Aorta (tissue), 5 donors: ENCODE measurements at regions not wholly inside any gene's neighbourhood (a gene's known extent, or its start where the extent isn't known, plus 50 kb on each side); places are given as distances from the start of the nearest gene placed in this dataset.

Experiments
- ATAC-seq: fragments of 200-7000 bp; cut with Tn5 transposase; one replicate; pipeline ENCODE4 v1.9.1; 2022; ENCODE audit warnings: moderate library complexity; ENCODE audit not compliant: low FRiP score
- DNase-seq, 2 donors: peaks; one replicate each; pipeline ENCODE4 v3.0.0-alpha.2; 2020
- H3K27ac ChIP-seq, 2 donors: one replicate each; pipeline ENCODE4 v1.5.1; 2013; ENCODE audit warnings: low read length in 2 of 2, mild to moderate bottlenecking in 2 of 2, moderate library complexity in 2 of 2, control low read depth in 1 of 2, inconsistent platforms in 1 of 2, low read depth in 1 of 2
- H3K27me3 ChIP-seq, 2 donors: one replicate each; pipeline ENCODE4 v1.6.1; 2013; ENCODE audit warnings: control low read depth in 1 of 2, low read length in 1 of 2, mild to moderate bottlenecking in 1 of 2, moderate library complexity in 1 of 2; ENCODE audit not compliant: insufficient read depth in 2 of 2, control insufficient read depth in 1 of 2
- H3K36me3 ChIP-seq, 2 donors: one replicate each; pipeline ENCODE4 v1.6.1; 2013; ENCODE audit warnings: control low read depth in 1 of 2, low read length in 1 of 2, mild to moderate bottlenecking in 1 of 2; ENCODE audit not compliant: insufficient read depth in 2 of 2, control insufficient read depth in 1 of 2
- H3K4me1 ChIP-seq, 2 donors: one replicate each; pipeline ENCODE4 v1.6.1; 2013; ENCODE audit warnings: low read length in 2 of 2, control low read depth in 1 of 2, mild to moderate bottlenecking in 1 of 2, moderate library complexity in 1 of 2; ENCODE audit not compliant: insufficient read depth in 2 of 2, control insufficient read depth in 1 of 2
- H3K4me3 ChIP-seq, 2 donors: one replicate each; pipeline ENCODE4 v1.5.1; 2013; ENCODE audit warnings: low read length in 2 of 2, control low read depth in 1 of 2, mild to moderate bottlenecking in 1 of 2
- H3K9me3 ChIP-seq: one replicate; pipeline ENCODE4 v1.6.1; 2013; ENCODE audit warnings: mild to moderate bottlenecking, low read length; ENCODE audit not compliant: control insufficient read depth
- WGBS, 2 donors: extraction: QIAGEN DNeasy Blood & Tissue Kit; methylation state at CpG; one replicate each; pipeline ENCODE4 v1.1.7; 2013; 5-methylcytosine and 5-hydroxymethylcytosine counted together
- intact Hi-C, 2 donors: fragments of 100-400 bp; cut with DNase I; formaldehyde crosslinking; loops; one replicate each; pipeline versions ENCODE4 v1.14.2 to v1.15.0; 2022
- donor health status: healthy with polysubstance abuse.
- donor health status: Bipolar disorder and iron deficiency.
- donor health status: DM: no; HTN: no; CAD: no.
- donor health status: DM: no; HTN: no; CAD: no.
- donor health status: DM: yes; HTN: yes; CAD: no.

DNA sequence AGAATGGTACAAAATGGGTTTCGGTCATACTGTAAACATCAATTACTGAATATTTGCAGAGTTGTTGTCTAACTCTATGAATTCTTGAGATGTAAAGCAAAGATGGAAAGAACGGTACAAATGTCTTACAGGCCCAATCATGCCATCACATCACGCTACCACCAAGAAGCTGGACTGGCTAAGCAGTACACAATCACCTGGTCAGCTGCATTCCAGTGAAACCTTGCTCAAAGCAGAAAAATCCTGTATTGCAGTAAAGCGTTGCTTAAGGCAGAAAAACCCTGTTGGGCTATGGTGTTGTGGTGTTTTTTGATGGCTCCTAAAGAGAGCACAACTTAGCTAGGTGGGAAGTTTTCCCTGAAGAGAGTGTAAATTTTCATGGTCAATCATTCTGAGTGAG lies 112.6 kb upstream of the RASA1 start:
- Histone ChIP-seq H3K27me3 (peaks cover 0 to 2% of the 10 kb centered on the region in 2 donors), H3K4me3 (no peak overlapping the region), H3K9me3 (no peaks in the 10 kb centered on the region), H3K27ac (no peak overlapping the region), H3K36me3 (no peaks in the 10 kb centered on the region), H3K4me1 (no peaks in the 10 kb centered on the region)
- 96% methylated on average over 4 of the region's 4 CpGs for WGBS, 2 donors
- ATAC-seq, result no peak
- intact Hi-C loops, result no loop called here
- no peak for DNase-seq

DNA sequence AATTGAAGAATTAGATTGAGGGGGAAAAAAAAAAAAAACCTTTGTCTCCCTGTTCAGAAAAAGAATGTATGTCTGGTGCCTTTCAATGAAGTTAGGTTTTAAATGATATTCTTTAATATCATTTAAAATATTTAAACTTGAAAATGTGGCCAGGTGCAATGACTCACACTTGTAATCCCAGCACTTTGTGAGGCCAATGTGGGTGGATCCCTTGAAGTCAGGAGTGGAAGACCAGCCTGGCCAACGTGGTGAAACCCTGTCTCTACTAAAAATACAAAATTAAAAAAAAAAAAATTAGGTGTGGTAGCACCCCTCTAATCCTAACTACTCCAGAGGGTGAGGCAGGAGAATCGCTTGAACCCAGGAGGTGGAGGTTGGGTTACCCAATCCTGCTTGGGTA lies 111.1 kb upstream of the RASA1 start:
- Histone ChIP-seq H3K27me3 (peaks cover 0 to 2% of the 10 kb centered on the region in 2 donors), H3K4me3 (no peak overlapping the region), H3K36me3 (no peaks in the 10 kb centered on the region), H3K9me3 (no peaks in the 10 kb centered on the region), H3K4me1 (no peaks in the 10 kb centered on the region), H3K27ac (no peak overlapping the region)
- ATAC-seq (no peak), DNase-seq (no peak)
- WGBS, 2 donors, result 48 to 56% methylated on average over 2 of the region's 2 CpGs
- intact Hi-C loops, result no loop called here

DNA sequence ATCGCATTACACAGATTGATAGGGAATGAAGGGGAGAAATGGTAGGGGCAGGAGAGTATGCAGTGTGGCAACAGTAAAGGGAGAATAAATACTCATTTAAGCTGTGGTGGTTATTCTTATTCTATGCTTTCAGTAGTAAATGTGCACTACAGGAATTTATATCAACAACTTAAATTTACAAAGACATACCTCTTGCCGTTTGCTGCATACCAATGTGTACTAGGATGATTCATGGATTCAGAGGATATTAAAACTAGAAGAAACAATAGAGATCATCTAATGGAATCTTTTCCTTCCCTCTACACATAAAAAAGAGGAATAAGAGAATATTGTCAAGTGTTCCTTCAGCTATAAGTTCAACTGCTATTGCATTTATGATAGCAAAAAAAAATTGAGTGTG lies 103.3 kb upstream of the RASA1 start:
- Histone ChIP-seq H3K36me3 (no peaks in the 10 kb centered on the region), H3K27me3 (no peaks in the 10 kb centered on the region), H3K27ac (no peak overlapping the region), H3K9me3 (no peaks in the 10 kb centered on the region), H3K4me1 (no peaks in the 10 kb centered on the region), H3K4me3 (peak overlapping the region in 1 of 2 donors; percentile 18)
- WGBS, 2 donors, result 55 to 61% methylated on average over 2 of the region's 2 CpGs
- ATAC-seq, result no peak
- intact Hi-C loops, result no loop called here
- no peak for DNase-seq

DNA sequence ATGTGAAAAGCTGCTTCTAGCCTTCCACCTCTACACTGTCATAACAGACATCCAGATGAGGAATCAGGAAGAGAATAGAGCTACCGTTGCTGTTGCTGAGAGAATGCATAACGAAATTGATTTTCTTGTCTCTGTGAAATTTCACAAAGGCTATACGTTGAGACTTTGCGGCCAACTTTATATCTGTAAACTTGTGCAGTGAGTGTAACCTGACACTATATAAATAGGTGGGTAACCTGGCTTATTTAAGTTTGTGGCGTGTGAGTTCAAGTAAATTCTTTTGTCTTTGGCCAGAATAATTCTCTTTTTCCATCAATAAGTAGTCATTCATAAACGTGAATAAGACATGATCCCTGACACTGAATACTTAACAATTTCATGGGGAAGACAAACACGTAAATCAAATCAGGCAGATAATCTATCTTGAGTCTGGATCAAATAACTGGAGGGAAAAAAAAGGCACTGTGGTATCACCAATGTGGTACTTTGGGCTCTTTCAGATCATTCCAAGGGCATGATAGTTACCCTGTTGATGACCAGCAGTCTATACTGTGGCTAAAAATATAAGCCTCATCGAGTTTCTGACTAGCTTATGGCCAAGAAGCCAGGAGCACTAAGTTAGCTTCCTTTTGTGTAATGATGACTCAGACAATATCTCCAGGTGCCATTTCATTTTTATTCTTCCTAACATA lies 98.2 kb upstream of the RASA1 start:
- no peaks in the 10 kb centered on the region for H3K9me3 ChIP-seq
- no peaks in the 10 kb centered on the region for H3K36me3 ChIP-seq
- no peak overlapping the region for H3K27ac ChIP-seq
- H3K27me3 ChIP-seq, result no peaks in the 10 kb centered on the region
- H3K4me3 ChIP-seq, result no peak overlapping the region
- H3K4me1 ChIP-seq, result no peaks in the 10 kb centered on the region
- ATAC-seq (no peak), DNase-seq (no peak)
- intact Hi-C loops, result no loop called here
- 60 to 65% methylated on average over 8 of the region's 8 CpGs for WGBS, 2 donors

DNA sequence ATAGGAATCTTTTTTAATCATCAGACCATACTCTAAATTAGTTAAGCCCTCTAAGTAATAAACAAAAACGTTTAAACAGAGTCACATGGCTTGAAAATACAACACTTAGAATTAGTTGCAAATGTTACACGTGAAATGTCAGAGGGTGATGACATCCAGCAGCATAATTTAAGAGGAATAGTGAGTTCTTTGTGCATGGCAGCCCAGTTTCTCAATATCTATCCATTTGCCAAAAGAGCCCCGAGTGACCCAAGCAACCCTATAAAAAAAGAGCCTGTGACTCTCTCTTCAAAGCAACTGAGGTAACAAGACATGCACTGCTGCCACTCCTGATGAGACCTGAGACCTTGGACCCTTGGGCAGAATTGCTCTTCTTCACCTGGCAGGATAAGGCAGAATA lies 96.9 kb upstream of the RASA1 start:
- no peaks in the 10 kb centered on the region for H3K27me3 ChIP-seq
- no peaks in the 10 kb centered on the region for H3K9me3 ChIP-seq
- H3K4me1 ChIP-seq, result no peaks in the 10 kb centered on the region
- intact Hi-C loops, result no loop called here
- no peaks in the 10 kb centered on the region for H3K36me3 ChIP-seq
- no peak for ATAC-seq
- WGBS, 2 donors, result 54 to 58% methylated on average over 3 of the region's 3 CpGs
- H3K4me3 ChIP-seq, result no peak overlapping the region
- DNase-seq, result no peak
- no peak overlapping the region for H3K27ac ChIP-seq

DNA sequence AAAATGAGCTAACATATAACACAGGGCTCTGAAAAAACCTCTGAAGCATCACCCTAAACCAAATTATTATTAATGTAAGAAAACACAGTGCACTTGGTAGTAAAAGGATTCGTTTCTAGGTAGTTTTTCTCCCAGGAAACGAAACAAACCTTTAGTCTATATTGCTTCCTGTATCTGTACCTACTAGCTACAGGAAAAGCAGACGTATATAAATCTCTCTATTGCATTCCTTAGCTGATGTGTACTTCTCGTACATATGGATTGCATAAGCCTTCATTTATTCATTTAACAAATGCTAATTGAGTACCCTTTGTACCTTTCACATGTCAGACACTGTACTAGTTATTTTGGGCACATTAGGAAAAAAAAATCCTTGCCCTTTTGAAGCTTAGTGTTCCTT lies 85.0 kb upstream of the RASA1 start:
- H3K4me1 ChIP-seq, result no peaks in the 10 kb centered on the region
- H3K9me3 ChIP-seq, result no peaks in the 10 kb centered on the region
- ATAC-seq, result no peak
- WGBS, 2 donors, result 37 to 56% methylated on average over 4 of the region's 4 CpGs
- no peaks in the 10 kb centered on the region for H3K36me3 ChIP-seq
- DNase-seq, result no peak
- intact Hi-C loops, result no loop called here
- no peak overlapping the region for H3K27ac ChIP-seq
- H3K4me3 ChIP-seq, result no peak overlapping the region
- no peaks in the 10 kb centered on the region for H3K27me3 ChIP-seq

DNA sequence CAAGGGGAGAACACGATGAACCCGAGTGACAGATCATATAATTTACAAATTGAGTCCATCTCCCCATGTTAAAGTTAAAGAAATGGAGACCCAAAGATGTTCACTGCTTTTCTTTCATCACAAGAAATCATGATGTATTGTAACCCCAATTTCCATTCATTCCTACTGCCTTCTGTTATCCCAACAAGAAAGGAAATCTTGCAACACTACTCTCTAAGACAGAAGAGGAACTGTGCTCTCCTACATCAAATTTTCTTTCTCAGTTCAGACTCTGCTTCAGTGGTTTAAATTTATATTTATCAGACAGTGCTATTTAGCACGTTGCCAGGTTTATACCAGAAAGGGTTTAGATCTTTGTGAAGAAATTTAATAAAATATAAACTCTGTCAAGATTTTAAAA lies 83.8 kb upstream of the RASA1 start:
- DNase-seq, result no peak
- ATAC-seq, result no peak
- Histone ChIP-seq H3K9me3 (no peaks in the 10 kb centered on the region), H3K27me3 (no peaks in the 10 kb centered on the region), H3K27ac (no peak overlapping the region), H3K36me3 (no peaks in the 10 kb centered on the region), H3K4me3 (no peak overlapping the region), H3K4me1 (no peaks in the 10 kb centered on the region)
- WGBS, 2 donors, result 83 to 84% methylated on average over 3 of the region's 3 CpGs
- intact Hi-C loops, result no loop called here

- H3K27ac ChIP-seq, result no peak overlapping the region
- ATAC-seq, result no peak
- H3K36me3 ChIP-seq, result no peaks in the 10 kb centered on the region
- DNase-seq, result no peak
- 88 to 90% methylated on average over 5 of the region's 5 CpGs for WGBS, 2 donors
- H3K4me3 ChIP-seq, result no peak overlapping the region
- H3K4me1 ChIP-seq, result no peaks in the 10 kb centered on the region
- no peaks in the 10 kb centered on the region for H3K9me3 ChIP-seq
- intact Hi-C loops, result no loop called here
- H3K27me3 ChIP-seq, result no peaks in the 10 kb centered on the region
Observed at GRCh38 chr5:87184605-87185004, 83.1 kb upstream of the RASA1 start.

- Histone ChIP-seq H3K27me3 (no peaks in the 10 kb centered on the region), H3K4me3 (no peak overlapping the region), H3K36me3 (no peaks in the 10 kb centered on the region), H3K4me1 (no peaks in the 10 kb centered on the region), H3K9me3 (no peaks in the 10 kb centered on the region), H3K27ac (no peak overlapping the region)
- ATAC-seq (no peak), DNase-seq (no peak)
- intact Hi-C loops, result no loop called here
- WGBS, 2 donors, result 54 to 59% methylated on average over 3 of the region's 3 CpGs
Observed at GRCh38 chr5:87185838-87186237, 81.8 kb upstream of the RASA1 start.
